AG09309 (cell line): ENCODE measurements at regions not wholly inside any gene's neighbourhood (a gene's known extent, or its start where the extent isn't known, plus 50 kb on each side); places are given as distances from the start of the nearest gene placed in this dataset.
A peak's percentile ranks its signal among the peaks of the same experiment; 100 is the strongest.

ENCODE experiments used
- DNase-seq: peaks from one replicate; pipeline ENCODE4 v3.0.0-alpha.2; 2010; ENCODE audit warnings: low read depth
- H3K4me3 ChIP-seq: 2 replicates; pipeline ENCODE4 v1.5.1; 2011; ENCODE audit warnings: mild to moderate bottlenecking, low read depth, low read length, moderate library complexity; ENCODE audit not compliant: control insufficient read depth
- TF ChIP-seq, protein P1 (sequence below): IDR thresholded peaks from 2 replicates; pipeline ENCODE4 v1.5.1; 2011; ENCODE audit warnings: mild to moderate bottlenecking, low read depth, low read length, inconsistent platforms; ENCODE audit not compliant: insufficient read depth, control insufficient read depth; ENCODE audit errors: missing control alignments

DNA sequence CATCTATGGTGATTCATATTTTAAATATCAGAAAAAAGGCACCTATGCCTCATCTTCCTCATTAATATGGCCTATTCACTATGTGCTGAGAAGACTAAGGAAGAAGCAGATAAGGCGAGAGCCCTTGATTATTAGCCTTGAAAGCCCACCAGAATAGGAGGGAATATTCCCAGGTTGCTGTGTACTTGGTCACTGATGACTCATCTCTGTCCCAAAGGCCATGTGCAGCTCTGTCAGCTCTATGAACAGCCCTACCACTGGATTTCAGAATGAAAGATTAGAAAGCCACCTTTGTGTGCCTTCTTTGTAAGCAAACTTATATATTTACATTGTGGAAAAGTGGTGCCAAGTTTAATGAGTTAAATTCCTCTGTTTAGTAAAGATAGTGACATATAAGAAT is 211.5 kb downstream of the NFKBIZ start:
- TF ChIP-seq, protein P1, sequence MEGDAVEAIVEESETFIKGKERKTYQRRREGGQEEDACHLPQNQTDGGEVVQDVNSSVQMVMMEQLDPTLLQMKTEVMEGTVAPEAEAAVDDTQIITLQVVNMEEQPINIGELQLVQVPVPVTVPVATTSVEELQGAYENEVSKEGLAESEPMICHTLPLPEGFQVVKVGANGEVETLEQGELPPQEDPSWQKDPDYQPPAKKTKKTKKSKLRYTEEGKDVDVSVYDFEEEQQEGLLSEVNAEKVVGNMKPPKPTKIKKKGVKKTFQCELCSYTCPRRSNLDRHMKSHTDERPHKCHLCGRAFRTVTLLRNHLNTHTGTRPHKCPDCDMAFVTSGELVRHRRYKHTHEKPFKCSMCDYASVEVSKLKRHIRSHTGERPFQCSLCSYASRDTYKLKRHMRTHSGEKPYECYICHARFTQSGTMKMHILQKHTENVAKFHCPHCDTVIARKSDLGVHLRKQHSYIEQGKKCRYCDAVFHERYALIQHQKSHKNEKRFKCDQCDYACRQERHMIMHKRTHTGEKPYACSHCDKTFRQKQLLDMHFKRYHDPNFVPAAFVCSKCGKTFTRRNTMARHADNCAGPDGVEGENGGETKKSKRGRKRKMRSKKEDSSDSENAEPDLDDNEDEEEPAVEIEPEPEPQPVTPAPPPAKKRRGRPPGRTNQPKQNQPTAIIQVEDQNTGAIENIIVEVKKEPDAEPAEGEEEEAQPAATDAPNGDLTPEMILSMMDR = no peak
- H3K4me3 ChIP-seq = no peak overlapping the region
- DNase-seq = no peak

DNA sequence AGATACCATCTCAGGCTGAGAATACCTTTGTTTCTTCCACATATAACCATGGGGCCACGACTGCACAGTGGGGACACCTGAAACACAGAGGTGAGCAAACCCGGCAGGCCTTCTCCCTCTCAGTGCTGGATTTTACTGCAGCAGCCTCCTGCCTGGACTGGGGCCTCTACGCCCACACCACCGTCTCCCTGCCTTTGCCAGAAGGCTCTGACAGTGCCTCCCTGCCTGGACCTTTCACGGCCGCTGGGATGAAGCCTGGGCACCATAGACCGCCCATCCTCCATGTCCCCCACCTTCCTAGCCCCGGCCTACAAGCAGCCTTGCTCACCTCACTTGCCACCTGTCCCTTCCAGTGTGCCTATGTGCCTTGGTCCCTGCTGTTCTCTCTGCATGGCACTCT is 214.3 kb downstream of the NFKBIZ start:
- no peak for DNase-seq
- H3K4me3 ChIP-seq = no peak overlapping the region
- TF ChIP-seq, protein P1 = no peak

DNA sequence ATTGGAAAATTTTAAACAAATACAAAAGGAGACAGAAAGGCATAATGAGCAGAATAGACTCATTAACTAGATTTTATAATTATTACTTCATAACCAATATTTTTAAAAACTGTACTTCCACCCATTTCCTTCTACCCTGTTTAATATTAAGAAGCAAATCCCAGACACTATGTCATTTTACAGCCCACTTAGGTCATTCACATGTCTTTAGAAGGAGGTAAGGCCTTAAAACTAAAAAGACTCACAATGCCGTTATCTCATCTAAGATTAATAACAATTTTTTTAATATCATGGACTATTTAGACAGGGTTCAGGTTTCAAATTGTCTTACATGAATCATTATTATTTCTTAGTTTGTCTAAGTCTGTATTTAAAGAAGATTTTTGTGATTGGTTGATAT is 217.2 kb downstream of the NFKBIZ start:
- H3K4me3 ChIP-seq = no peak overlapping the region
- DNase-seq = no peak
- TF ChIP-seq, protein P1 = no peak

DNA sequence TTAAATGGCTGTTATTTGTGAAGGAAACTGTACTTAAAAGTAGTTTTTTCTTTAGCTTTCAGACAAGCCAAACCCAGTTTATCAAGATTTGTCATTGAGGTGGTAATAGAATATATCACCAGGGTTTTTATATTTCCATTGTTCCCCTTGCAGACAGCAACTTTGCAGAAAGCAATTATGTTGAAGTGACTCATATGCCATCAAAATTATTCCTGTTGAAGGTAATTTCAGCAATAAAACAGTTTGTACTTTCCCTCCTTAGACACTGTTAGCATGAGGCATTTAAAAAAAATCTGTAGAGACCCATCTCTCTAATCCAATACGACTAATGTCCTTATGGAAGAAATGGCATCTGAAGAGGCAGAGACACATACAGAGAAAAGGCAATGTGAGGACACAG is 219.0 kb downstream of the NFKBIZ start:
- no peak overlapping the region for H3K4me3 ChIP-seq
- DNase-seq = no peak
- TF ChIP-seq, protein P1 = no peak

DNA sequence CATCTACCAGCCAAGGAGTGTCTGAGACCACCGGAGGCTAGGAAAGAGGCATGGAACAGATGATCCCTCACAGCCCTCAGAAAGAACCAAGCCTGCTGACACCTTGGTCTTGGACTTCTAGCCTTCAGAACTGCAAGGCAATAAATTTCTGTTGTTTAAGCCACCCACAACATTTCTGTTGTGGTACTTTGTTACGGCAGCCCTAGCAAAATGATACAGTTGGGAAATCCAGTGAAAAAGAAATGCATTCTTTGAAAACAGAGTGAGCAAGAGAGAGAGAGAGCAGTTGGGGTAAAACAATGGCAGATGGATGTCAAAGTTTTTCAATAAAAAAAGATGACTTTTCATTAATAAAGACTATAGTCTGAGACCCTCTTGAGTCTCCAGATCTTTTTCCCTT is 219.4 kb downstream of the NFKBIZ start:
- TF ChIP-seq, protein P1 = no peak
- no peak overlapping the region for H3K4me3 ChIP-seq
- DNase-seq = no peak

- TF ChIP-seq, protein P1 = no peak
- DNase-seq = peak; percentile 73
- no peak overlapping the region for H3K4me3 ChIP-seq
Measured at GRCh38 chr3:102069211-102069662, 219.9 kb downstream of the NFKBIZ start.

DNA sequence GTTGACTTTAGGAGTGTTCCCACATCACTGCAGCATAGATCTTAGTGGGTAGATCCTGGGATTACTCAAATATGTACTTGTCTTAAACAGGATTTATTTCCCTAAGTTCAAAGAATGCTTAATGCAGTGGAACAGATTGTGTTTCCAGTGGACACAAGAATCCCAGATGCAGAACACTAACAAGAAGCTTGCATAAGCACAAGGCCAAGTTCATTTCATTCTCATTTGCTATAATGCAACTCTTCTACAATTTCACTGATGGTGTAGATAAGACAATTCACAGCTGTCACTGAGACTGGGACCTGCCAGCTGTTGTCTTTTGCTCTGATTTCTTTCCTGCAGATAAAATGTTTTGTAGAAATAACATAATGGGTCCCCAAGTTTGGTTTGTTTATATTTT is 225.6 kb downstream of the NFKBIZ start:
- TF ChIP-seq, protein P1 = no peak
- DNase-seq = no peak
- H3K4me3 ChIP-seq = no peak overlapping the region
